Frontal cortex (tissue), 3 donors: ENCODE measurements at regions not wholly inside any gene's neighbourhood (a gene's known extent, or its start where the extent isn't known, plus 50 kb on each side); places are given as distances from the start of the nearest gene placed in this dataset.

Experiments used
- DNase-seq, 2 donors: peaks; one replicate each; pipeline ENCODE4 v3.0.0; 2012; ENCODE audit warnings: low spot score in 2 of 2
- FAIRE-seq: peaks from 2 replicates; lab custom pipeline; 2012; peaks lifted over from hg19 to GRCh38; lab: Jason Lieb, UNC
- donor health status: control.
- donor health status: control.
- donor health status: control.

- FAIRE-seq (no peak), DNase-seq (no peak)
Measured at GRCh38 chr9:106532306-106533015, 330.5 kb upstream of the ZNF462 start.

- FAIRE-seq: no peak
- no peak for DNase-seq
Measured at GRCh38 chr9:106534800-106535199, 328.2 kb upstream of the ZNF462 start.

GRCh38 chr9:106535439-106535838 is 327.5 kb upstream of the ZNF462 start:
- FAIRE-seq (no peak), DNase-seq (peak in 1 of 2 donors; percentile 6)

GRCh38 chr9:106557996-106558667 is 304.8 kb upstream of the ZNF462 start:
- FAIRE-seq (no peak), DNase-seq (no peak)

GRCh38 chr9:106560540-106560939 is 302.4 kb upstream of the ZNF462 start:
- FAIRE-seq (no peak), DNase-seq (no peak)

GRCh38 chr9:106575823-106576222 is 287.1 kb upstream of the ZNF462 start:
- FAIRE-seq: no peak

GRCh38 chr9:106576232-106576760 is 286.7 kb upstream of the ZNF462 start:
- no peak for FAIRE-seq
- DNase-seq: no peak

More at GRCh38 chr9:106575823-106576222, 287.1 kb upstream of the ZNF462 start:
- no peak for DNase-seq

- FAIRE-seq (no peak), DNase-seq (no peak)
Measured at GRCh38 chr9:106577121-106577520, 285.8 kb upstream of the ZNF462 start.

GRCh38 chr9:106580546-106580945 is 282.4 kb upstream of the ZNF462 start:
- DNase-seq: no peak
- FAIRE-seq: no peak

GRCh38 chr9:106581973-106582372 is 281.0 kb upstream of the ZNF462 start:
- FAIRE-seq (no peak), DNase-seq (no peak)

- FAIRE-seq (no peak), DNase-seq (no peak)
Measured at GRCh38 chr9:106583751-106584150, 279.2 kb upstream of the ZNF462 start.

- FAIRE-seq: no peak
- DNase-seq: no peak
Measured at GRCh38 chr9:106587042-106587441, 275.9 kb upstream of the ZNF462 start.

- no peak for DNase-seq
- no peak for FAIRE-seq
Measured at GRCh38 chr9:106588626-106589025, 274.3 kb upstream of the ZNF462 start.

GRCh38 chr9:106590759-106591505 is 272.0 kb upstream of the ZNF462 start:
- DNase-seq: no peak
- no peak for FAIRE-seq

GRCh38 chr9:106593201-106593600 is 269.8 kb upstream of the ZNF462 start:
- DNase-seq (no peak), FAIRE-seq (no peak)

GRCh38 chr9:106596984-106597383 is 266.0 kb upstream of the ZNF462 start:
- DNase-seq: no peak
- no peak for FAIRE-seq

GRCh38 chr9:106600955-106601560 is 261.9 kb upstream of the ZNF462 start:
- no peak for DNase-seq
- no peak for FAIRE-seq

GRCh38 chr9:106602344-106602743 is 260.6 kb upstream of the ZNF462 start:
- FAIRE-seq (no peak), DNase-seq (no peak)

- FAIRE-seq: no peak
- DNase-seq: no peak
Measured at GRCh38 chr9:106613250-106613737, 249.7 kb upstream of the ZNF462 start.
